Esophagus squamous epithelium (tissue), 5 donors: ENCODE measurements at regions not wholly inside any gene's neighbourhood (a gene's known extent, or its start where the extent isn't known, plus 50 kb on each side); places are given as distances from the start of the nearest gene placed in this dataset.

Experiments used
- DNase-seq: peaks from one replicate; lab custom pipeline; 2025; lab: John Stamatoyannopoulos, UW
- H3K27ac ChIP-seq, 4 donors: fragments of 200-600 bp; sonication (generic); one replicate each; pipeline ENCODE4 v1.5.1; 2016 to 2019; ENCODE audit warnings: mild to moderate bottlenecking in 1 of 4
- H3K27me3 ChIP-seq, 4 donors: fragments of 200-600 bp; sonication (generic); 1 replicate in 3 of 4; 2 replicates in 1 of 4; pipeline versions ENCODE4 v1.5.1 to v1.6.0; 2017 to 2021; ENCODE audit warnings: antibody characterized with exemption in 1 of 4
- H3K36me3 ChIP-seq, 3 donors: fragments of 200-600 bp; sonication (generic); one replicate each; pipeline ENCODE4 v1.5.1; 2016 to 2019
- H3K4me1 ChIP-seq, 3 donors: fragments of 200-600 bp; sonication (generic); one replicate each; pipeline ENCODE4 v1.5.1; 2017 to 2019
- H3K4me3 ChIP-seq, 4 donors: fragments of 200-600 bp; sonication (generic); 1 replicate in 3 of 4; 2 replicates in 1 of 4; pipeline ENCODE4 v1.5.1; 2016 to 2019; ENCODE audit warnings: mild to moderate bottlenecking in 2 of 4, moderate library complexity in 1 of 4
- H3K9me3 ChIP-seq, 3 donors: fragments of 200-600 bp; sonication (generic); one replicate each; pipeline ENCODE4 v1.5.1; 2016 to 2019
- CTCF ChIP-seq, 6 experiments: fragments of 450-650 bp in 4 of 6; fragments of 200-600 bp in 2 of 6; sonication (generic) in 2 of 6; IDR thresholded peaks; one replicate each; pipeline ENCODE4 v1.5.1; 2016 to 2019; ENCODE audit warnings: antibody characterized with exemption in 6 of 6, mild to moderate bottlenecking in 4 of 6, moderate library complexity in 4 of 6
- POLR2A ChIP-seq, 4 donors: fragments of 450-650 bp; IDR thresholded peaks; one replicate each; pipeline ENCODE4 v1.6.1; 2017; ENCODE audit warnings: antibody characterized with exemption in 4 of 4, mild to moderate bottlenecking in 4 of 4, moderate library complexity in 3 of 4
- WGBS, 2 donors: methylation state at CpG; one replicate each; pipeline ENCODE4 v1.1.5; 2018; 5-methylcytosine and 5-hydroxymethylcytosine counted together
- intact Hi-C: fragments of 100-400 bp; cut with DNase I; formaldehyde crosslinking; loops from one replicate; pipeline ENCODE4 v1.15.0; 2022
- donor health status: DM: yes; HTN: yes; CAD: no.

- no peak for DNase-seq
- intact Hi-C loops = no loop called here
- H3K9me3 ChIP-seq = no peaks in the 10 kb centered on the region
- H3K27me3 ChIP-seq = no peaks in the 10 kb centered on the region
- peak overlapping the region; percentile 61 to 78 (median 70) for H3K27ac ChIP-seq
- H3K4me1 ChIP-seq = peaks cover 0 to 39% (median 9%) of the 10 kb centered on the region in 3 donors
- no peaks in the 10 kb centered on the region for H3K36me3 ChIP-seq
- 42 to 43% methylated on average over 5 to 6 of the region's 6 CpGs for WGBS, 2 donors
- peak in 1 of 6 experiments; percentile 16 for TF ChIP-seq CTCF (IDR thresholded peaks at IDR 0.05)
- no peak for TF ChIP-seq POLR2A (IDR thresholded peaks at IDR 0.05)
- H3K4me3 ChIP-seq = no peak overlapping the region
These were observed 83.3 kb upstream of the SLC38A4 start for GRCh38 chr12:46908936-46909635.

GRCh38 chr12:46910830-46911229 is 85.0 kb upstream of the SLC38A4 start:
- TF ChIP-seq CTCF (IDR thresholded peaks at IDR 0.05) (no peak), POLR2A (IDR thresholded peaks at IDR 0.05) (no peak)
- 77 to 95% methylated on average over 1 of the region's 1 CpG for WGBS, 2 donors
- Histone ChIP-seq H3K9me3 (no peaks in the 10 kb centered on the region), H3K27me3 (no peaks in the 10 kb centered on the region), H3K4me1 (peaks cover 0 to 27% (median 9%) of the 10 kb centered on the region in 3 donors), H3K27ac (no peak overlapping the region), H3K36me3 (no peaks in the 10 kb centered on the region), H3K4me3 (no peak overlapping the region)
- DNase-seq = no peak
- intact Hi-C loops = no loop called here

GRCh38 chr12:46914336-46914735 is 88.5 kb upstream of the SLC38A4 start:
- H3K9me3 ChIP-seq = no peaks in the 10 kb centered on the region
- no peaks in the 10 kb centered on the region for H3K27me3 ChIP-seq
- H3K36me3 ChIP-seq = no peaks in the 10 kb centered on the region
- WGBS, 2 donors = 67 to 82% methylated on average over 5 of the region's 5 CpGs
- intact Hi-C loops = no loop called here
- H3K27ac ChIP-seq = no peak overlapping the region
- H3K4me3 ChIP-seq = no peak overlapping the region
- H3K4me1 ChIP-seq = peaks cover 6 to 30% (median 6%) of the 10 kb centered on the region in 3 donors
- no peak for TF ChIP-seq CTCF (IDR thresholded peaks at IDR 0.05)
- TF ChIP-seq POLR2A (IDR thresholded peaks at IDR 0.05) = no peak
- no peak for DNase-seq

- intact Hi-C loops = no loop called here
- Histone ChIP-seq H3K36me3 (no peaks in the 10 kb centered on the region), H3K9me3 (no peaks in the 10 kb centered on the region), H3K4me3 (no peak overlapping the region), H3K4me1 (peaks cover 6 to 26% (median 6%) of the 10 kb centered on the region in 3 donors), H3K27ac (peak overlapping the region in 1 of 4 donors; percentile 59), H3K27me3 (no peaks in the 10 kb centered on the region)
- DNase-seq = no peak
- 24 to 39% methylated on average over 2 of the region's 2 CpGs for WGBS, 2 donors
- no peak for TF ChIP-seq POLR2A (IDR thresholded peaks at IDR 0.05)
These were observed 89.3 kb upstream of the SLC38A4 start for GRCh38 chr12:46915082-46915481.

GRCh38 chr12:46915836-46916235 is 90.0 kb upstream of the SLC38A4 start:
- no peaks in the 10 kb centered on the region for H3K36me3 ChIP-seq
- 65 to 85% methylated on average over 6 to 9 of the region's 12 CpGs for WGBS, 2 donors
- peaks cover 6 to 28% (median 6%) of the 10 kb centered on the region in 3 donors for H3K4me1 ChIP-seq
- H3K27me3 ChIP-seq = no peaks in the 10 kb centered on the region
- H3K27ac ChIP-seq = peak overlapping the region in 2 of 4 donors; percentile 48 to 59
- intact Hi-C loops = no loop called here
- no peaks in the 10 kb centered on the region for H3K9me3 ChIP-seq
- no peak overlapping the region for H3K4me3 ChIP-seq
- no peak for TF ChIP-seq POLR2A (IDR thresholded peaks at IDR 0.05)
- TF ChIP-seq CTCF (IDR thresholded peaks at IDR 0.05) = no peak
- no peak for DNase-seq
